ENCODE measurements at regions not wholly inside any gene's neighbourhood (a gene's known extent, or its start where the extent isn't known, plus 50 kb on each side); places are given as distances from the start of the nearest gene placed in this dataset.

DNA sequence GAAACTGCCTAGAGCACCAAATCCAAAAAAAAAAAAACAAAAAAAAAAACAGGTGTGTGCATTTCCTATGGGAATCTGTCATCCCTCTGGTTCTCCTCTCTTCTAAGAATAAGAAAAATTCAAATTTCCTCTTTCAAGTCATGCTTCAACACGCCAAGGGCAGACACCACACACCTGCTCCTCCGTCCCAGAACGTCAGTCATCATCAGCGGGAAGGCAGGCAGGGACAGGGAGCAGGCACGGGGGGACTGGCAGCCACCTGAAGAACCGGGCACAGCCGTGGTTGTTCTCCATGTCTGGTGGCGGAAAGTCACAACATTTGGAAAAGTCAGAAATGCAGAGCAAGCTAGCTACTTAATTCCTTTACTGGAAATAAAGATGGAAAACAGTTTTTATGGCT is 214.8 kb downstream of the IKZF2 start:
- POLR2A ChIA-PET (ENCODE audit: low non-redundant PET) = no interaction called here
- DNase-seq (ENCODE audit: low spot score) = no peak
- TF ChIP-seq, protein P1, sequence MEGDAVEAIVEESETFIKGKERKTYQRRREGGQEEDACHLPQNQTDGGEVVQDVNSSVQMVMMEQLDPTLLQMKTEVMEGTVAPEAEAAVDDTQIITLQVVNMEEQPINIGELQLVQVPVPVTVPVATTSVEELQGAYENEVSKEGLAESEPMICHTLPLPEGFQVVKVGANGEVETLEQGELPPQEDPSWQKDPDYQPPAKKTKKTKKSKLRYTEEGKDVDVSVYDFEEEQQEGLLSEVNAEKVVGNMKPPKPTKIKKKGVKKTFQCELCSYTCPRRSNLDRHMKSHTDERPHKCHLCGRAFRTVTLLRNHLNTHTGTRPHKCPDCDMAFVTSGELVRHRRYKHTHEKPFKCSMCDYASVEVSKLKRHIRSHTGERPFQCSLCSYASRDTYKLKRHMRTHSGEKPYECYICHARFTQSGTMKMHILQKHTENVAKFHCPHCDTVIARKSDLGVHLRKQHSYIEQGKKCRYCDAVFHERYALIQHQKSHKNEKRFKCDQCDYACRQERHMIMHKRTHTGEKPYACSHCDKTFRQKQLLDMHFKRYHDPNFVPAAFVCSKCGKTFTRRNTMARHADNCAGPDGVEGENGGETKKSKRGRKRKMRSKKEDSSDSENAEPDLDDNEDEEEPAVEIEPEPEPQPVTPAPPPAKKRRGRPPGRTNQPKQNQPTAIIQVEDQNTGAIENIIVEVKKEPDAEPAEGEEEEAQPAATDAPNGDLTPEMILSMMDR (conservative IDR thresholded peaks at IDR 0.05; ENCODE audit: low read depth) = no peak
- 0 out of 2 replicates have a peak overlapping the region, but pooled peaks have one; percentile 37 for H3K27ac ChIP-seq
- CTCF ChIA-PET = interaction anchor here (0.5 kb wide), 1 partner anchor 223 kb away, joined by 3 read pairs; no protein-coding TSS in a partner anchor

DNA sequence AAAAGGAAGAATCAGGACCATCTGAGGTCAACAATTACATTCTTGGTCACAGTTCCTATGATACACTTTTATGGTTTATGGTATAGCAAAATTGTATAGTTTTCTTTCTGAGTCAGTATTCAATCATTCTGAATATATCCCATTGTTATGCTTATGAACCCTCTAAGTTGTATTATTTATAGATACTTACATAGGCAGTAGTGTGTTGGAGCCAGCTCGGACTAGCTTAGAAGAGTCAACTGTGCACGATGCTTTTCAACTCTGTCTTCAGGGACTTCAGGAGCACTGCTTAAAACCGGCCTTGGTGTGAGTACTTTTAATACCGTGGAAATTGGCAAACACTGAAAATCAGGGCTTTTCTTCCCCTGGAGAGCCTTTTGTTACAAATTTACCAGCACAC is 215.7 kb downstream of the IKZF2 start:
- CTCF ChIA-PET = no interaction called here
- no peak overlapping the region for H3K27ac ChIP-seq
- no peak for DNase-seq (ENCODE audit: low spot score)
- POLR2A ChIA-PET (ENCODE audit: low non-redundant PET) = no interaction called here
- TF ChIP-seq, protein P1 (conservative IDR thresholded peaks at IDR 0.05; ENCODE audit: low read depth) = no peak

DNA sequence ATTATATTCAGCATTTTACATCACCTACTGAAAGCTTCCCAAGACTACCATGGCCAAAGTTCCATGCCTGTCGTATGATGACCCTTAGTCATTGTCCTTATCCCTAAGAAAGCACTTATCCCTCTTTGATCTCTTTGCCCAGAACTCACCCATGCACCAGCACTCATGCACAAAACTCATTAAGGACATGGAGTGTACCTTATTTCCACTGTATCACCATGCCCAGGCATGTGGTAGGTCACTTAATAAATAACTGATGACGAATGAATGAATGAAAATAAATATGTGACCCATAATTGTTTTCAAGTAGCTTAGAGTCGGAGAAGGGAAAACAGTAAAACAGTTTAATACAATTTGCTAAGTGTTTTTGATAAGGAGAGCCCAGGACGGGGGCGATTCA is 220.1 kb downstream of the IKZF2 start:
- no peak for DNase-seq (ENCODE audit: low spot score)
- H3K27ac ChIP-seq = no peak overlapping the region
- POLR2A ChIA-PET (ENCODE audit: low non-redundant PET) = no interaction called here
- TF ChIP-seq, protein P1 (conservative IDR thresholded peaks at IDR 0.05; ENCODE audit: low read depth) = no peak
- CTCF ChIA-PET = interaction anchor here (0.6 kb wide), 1 partner anchor 25 kb away, joined by 4 read pairs; no protein-coding TSS in a partner anchor

DNA sequence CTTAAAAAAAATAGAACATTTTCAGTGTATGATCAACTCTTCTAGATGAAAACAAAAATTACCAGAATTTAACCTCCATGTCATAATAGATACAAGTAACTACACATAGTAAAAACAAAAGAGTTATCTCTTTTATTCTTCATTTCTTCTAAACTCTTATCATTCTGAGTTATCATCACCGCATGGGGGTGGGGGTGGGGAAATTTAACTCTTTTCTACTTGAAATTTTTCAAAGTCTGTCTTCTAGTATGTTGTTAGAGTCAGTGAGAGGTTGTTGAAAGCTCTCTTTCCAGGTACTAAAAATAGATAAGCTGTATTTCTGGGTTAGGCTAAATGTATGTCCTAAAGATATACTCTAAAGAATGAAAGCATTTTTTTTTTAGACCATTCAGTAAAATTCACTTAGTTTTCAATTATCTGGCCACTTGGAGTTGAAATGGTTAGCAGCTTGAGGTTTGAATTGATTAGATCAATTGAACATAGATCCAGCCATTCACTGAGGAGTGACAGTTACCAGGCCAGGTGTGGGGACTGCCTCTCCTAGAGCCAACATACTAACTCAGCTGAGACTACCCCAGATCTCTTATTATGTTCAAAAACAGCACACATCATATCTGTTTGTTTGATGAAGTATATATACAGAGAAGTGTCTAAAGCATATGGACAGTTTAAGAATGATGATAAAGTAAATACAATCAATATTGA is 220.7 kb downstream of the IKZF2 start:
- POLR2A ChIA-PET (ENCODE audit: low non-redundant PET) = no interaction called here
- CTCF ChIA-PET = interaction anchor here (0.6 kb wide), 1 partner anchor 24 kb away, joined by 4 read pairs; no protein-coding TSS in a partner anchor
- TF ChIP-seq, protein P1 (conservative IDR thresholded peaks at IDR 0.05; ENCODE audit: low read depth) = no peak
- no peak overlapping the region for H3K27ac ChIP-seq
- DNase-seq (ENCODE audit: low spot score) = no peak

DNA sequence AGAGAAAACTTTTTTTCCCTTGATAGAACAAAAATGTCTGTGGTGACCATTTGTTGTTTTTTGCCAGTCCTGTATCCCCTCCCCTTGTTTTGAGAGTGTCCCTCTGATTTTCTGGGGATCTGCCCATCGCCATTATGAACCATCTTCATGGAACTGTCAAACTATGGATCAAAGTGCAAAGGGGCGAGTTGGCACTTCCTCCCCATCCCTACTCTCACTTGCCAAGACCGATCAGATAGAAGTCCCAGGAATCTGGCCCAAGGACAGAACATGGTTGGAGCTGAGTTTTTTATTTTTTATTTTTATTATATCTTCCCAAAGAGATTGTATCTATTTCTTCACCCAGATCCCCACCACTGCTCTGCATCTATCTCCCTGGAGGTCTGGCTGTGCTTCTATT is 221.4 kb downstream of the IKZF2 start:
- TF ChIP-seq, protein P1 (conservative IDR thresholded peaks at IDR 0.05; ENCODE audit: low read depth) = no peak
- no peak overlapping the region for H3K27ac ChIP-seq
- DNase-seq (ENCODE audit: low spot score) = no peak
- POLR2A ChIA-PET (ENCODE audit: low non-redundant PET) = no interaction called here
- CTCF ChIA-PET = no interaction called here

DNA sequence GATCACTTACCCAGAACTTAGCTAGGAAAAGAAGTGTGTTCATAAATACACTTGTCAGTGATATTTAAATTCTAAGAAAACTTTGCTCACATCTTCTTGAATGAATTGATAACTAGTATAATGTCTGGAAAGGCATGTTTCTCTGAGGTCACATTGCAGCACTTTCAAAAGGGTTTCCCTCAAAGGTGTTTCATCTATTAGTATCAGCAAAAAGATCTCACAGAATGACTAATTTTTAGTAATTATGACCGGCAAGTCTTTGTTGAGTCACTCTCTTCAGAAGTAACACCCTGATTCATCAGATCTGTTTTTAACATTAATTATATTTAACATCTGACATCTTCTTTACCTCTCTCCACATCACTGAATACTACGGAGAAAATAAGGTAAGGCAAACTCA is 222.3 kb downstream of the IKZF2 start:
- no peak overlapping the region for H3K27ac ChIP-seq
- TF ChIP-seq, protein P1 (conservative IDR thresholded peaks at IDR 0.05; ENCODE audit: low read depth) = no peak
- peak; percentile 44 for DNase-seq (ENCODE audit: low spot score)
- ChIA-PET POLR2A (ENCODE audit: low non-redundant PET) (no interaction called here), CTCF (no interaction called here)

Measured in RWPE1 (cell line).